SK-N-SH treated with all-trans-retinoic acid at 6 μM for 48 hours (cell line): ENCODE measurements at regions not wholly inside any gene's neighbourhood (a gene's known extent, or its start where the extent isn't known, plus 50 kb on each side); places are given as distances from the start of the nearest gene placed in this dataset.
"Not testable (repeated sequence)": the region's sequence is repeated elsewhere in the genome, so short reads cannot be mapped to it uniquely, and the experiment has no call there.

Source experiments
- ARNTL ChIP-seq: fragments of 450-650 bp; formaldehyde crosslinking; IDR thresholded peaks from 2 replicates; pipeline ENCODE4 v1.5.0; 2020; ENCODE audit warnings: low read depth, mild to moderate bottlenecking, moderate library complexity, borderline replicate concordance
- GLIS3 ChIP-seq: fragments of 250-450 bp; sonication (Bioruptor Pico); IDR thresholded peaks from 2 replicates; pipeline ENCODE4 v1.5.0; 2020; ENCODE audit warnings: mild to moderate bottlenecking, moderate library complexity
- ISL1 ChIP-seq: fragments of 250-450 bp; sonication (Bioruptor Pico); IDR thresholded peaks from 2 replicates; pipeline ENCODE4 v2.1.2; 2022; ENCODE audit warnings: mild to moderate bottlenecking, moderate library complexity
- SNAI2 ChIP-seq: fragments of 250-450 bp; sonication (Bioruptor Pico); IDR thresholded peaks from 2 replicates; pipeline ENCODE4 v1.5.0; 2020; ENCODE audit warnings: mild to moderate bottlenecking, moderate library complexity
- TF ChIP-seq, protein P1 (sequence below): fragments of 250-450 bp; sonication (Bioruptor Pico); IDR thresholded peaks from 2 replicates; pipeline ENCODE4 v1.5.1; 2020; ENCODE audit warnings: low read depth, mild to moderate bottlenecking, moderate library complexity
- TF ChIP-seq, protein P2 (sequence below): fragments of 250-450 bp; sonication (Bioruptor Pico); IDR thresholded peaks from 2 replicates; pipeline ENCODE4 v1.8.0; 2020; ENCODE audit warnings: mild to moderate bottlenecking, moderate library complexity, borderline replicate concordance

DNA sequence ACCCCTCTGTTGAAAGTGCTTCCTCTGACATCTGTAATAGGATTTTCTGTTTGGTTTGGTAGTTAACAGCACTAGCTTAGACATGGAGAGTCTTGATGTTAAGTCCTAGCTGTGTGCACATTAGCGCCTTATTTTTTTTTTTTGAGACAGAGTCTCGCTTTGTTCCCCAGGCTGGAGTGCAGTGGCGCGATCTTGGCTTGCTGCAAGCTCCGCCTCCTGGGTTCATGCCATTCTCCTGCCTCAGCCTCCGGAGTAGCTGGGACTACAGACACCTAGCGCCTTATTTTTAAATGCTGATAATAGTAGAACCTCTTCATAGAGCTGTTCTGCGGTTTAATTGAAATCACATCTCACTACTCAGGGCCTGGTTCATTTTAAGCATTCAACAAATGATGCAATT is 131.5 kb downstream of the PLCE1 start:
- TF ChIP-seq, protein P1, sequence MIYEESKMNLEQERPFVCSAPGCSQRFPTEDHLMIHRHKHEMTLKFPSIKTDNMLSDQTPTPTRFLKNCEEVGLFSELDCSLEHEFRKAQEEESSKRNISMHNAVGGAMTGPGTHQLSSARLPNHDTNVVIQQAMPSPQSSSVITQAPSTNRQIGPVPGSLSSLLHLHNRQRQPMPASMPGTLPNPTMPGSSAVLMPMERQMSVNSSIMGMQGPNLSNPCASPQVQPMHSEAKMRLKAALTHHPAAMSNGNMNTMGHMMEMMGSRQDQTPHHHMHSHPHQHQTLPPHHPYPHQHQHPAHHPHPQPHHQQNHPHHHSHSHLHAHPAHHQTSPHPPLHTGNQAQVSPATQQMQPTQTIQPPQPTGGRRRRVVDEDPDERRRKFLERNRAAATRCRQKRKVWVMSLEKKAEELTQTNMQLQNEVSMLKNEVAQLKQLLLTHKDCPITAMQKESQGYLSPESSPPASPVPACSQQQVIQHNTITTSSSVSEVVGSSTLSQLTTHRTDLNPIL (CRISPR knock-in tag) = not testable (repeated sequence)
- TF ChIP-seq, protein P2, sequence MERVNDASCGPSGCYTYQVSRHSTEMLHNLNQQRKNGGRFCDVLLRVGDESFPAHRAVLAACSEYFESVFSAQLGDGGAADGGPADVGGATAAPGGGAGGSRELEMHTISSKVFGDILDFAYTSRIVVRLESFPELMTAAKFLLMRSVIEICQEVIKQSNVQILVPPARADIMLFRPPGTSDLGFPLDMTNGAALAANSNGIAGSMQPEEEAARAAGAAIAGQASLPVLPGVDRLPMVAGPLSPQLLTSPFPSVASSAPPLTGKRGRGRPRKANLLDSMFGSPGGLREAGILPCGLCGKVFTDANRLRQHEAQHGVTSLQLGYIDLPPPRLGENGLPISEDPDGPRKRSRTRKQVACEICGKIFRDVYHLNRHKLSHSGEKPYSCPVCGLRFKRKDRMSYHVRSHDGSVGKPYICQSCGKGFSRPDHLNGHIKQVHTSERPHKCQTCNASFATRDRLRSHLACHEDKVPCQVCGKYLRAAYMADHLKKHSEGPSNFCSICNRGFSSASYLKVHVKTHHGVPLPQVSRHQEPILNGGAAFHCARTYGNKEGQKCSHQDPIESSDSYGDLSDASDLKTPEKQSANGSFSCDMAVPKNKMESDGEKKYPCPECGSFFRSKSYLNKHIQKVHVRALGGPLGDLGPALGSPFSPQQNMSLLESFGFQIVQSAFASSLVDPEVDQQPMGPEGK (CRISPR knock-in tag) = not testable (repeated sequence)
- not testable (repeated sequence) for TF ChIP-seq SNAI2 (CRISPR knock-in tag); ISL1; ARNTL; GLIS3 (CRISPR knock-in tag)
